Activated T-cell treated with anti-CD3 and anti-CD28 coated beads for 48 hours (primary cell): ENCODE measurements at regions not wholly inside any gene's neighbourhood (a gene's known extent, or its start where the extent isn't known, plus 50 kb on each side); places are given as distances from the start of the nearest gene placed in this dataset.

Experiments used
- DNase-seq: peaks from one replicate; pipeline ENCODE4 v3.0.0-alpha.2; 2020; ENCODE audit warnings: low read depth

DNA sequence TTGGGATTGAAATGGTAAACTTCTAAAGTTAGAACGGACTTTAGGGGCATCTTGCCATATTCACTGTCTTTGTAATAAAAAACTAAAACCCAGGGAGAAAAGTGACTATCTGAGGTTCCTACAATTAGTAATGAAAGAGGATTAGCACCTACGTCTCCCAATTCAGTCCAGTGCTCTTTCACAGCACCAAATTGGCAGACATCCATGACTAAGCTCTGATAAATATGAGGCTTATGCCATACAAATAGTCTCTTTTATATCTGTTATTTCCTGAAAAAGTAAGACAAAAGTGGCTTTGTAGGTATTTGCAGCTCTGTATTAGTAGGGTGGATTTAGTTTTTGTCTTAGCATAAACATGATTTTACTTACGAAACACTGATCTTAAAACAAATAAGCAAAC is 315.0 kb upstream of the NRIP1 start:
- DNase-seq: no peak

DNA sequence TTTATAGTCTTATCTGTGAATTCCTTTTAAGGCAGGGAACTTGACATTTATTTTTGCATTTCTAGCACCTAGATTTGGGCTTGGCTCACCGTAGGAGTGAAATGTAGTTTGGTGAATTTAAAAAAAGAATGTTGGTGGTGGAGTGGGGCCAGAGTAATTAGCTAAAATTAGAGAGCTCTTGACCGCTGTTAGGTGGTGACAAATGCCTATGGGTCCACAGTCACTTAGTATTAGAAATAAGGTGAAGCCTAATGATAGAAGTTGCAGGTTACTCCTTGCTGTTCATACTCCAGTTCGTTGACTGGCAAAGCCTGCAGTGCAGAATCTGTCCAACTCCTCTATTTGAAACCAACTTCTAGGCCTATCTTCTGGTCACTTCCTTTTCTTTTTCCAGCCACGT is 318.8 kb upstream of the NRIP1 start:
- DNase-seq: no peak

DNA sequence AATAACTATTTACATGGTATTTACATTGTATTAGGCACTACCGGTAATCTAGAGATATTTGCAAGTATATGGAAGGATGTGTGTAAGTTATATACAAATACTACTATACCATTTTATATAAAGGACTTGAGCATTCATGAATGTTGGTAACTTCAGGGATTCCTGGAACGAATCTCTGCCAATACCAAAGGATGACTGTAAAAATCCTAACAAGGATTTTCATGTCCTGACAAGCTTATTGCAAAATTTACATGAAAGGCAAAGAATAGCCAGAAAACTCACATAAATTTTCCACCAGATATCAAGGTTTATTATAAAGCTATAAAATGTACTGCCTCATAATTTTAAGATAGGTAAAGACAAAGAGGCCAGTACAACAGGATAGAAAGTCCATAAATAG is 325.2 kb upstream of the NRIP1 start:
- DNase-seq: no peak

DNA sequence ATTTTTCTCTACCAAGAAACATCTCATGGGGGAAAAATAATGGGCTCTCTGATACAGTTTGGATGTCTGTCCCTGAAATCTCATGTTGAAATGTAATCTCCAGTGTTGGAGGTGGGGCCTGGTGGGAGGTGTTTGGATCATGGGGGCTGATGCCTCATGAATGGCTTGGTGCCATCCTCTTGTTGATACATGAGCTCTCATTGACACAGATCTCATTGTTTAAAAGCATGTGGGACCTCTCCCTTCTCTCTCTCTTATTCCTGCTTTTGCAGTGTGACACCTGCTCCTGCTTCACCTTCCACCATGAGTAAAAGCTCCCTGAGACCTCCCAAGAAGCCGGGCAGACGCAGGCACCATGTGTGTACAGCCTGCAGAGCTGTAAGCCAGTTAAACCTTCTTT is 332.5 kb upstream of the NRIP1 start:
- no peak for DNase-seq

DNA sequence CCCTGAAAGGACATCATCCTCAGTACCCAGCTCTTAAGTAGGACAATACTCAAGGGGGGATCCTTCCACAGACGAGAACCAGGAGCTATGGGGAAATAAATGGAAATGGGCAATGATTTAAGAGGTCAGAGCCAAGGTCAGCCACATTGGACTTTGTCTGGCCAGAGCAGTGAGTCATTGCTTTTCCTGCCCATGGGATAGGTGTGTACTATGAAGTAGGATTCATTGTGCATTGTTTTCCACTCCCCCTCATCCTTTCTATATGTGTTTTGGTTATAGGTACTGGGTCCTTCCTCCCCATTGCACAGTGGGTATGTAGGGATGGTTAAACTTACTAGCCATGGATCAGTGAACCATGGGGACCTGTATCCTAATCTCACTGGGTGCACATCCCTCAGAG is 328.9 kb upstream of the USP25 start:
- DNase-seq: no peak

DNA sequence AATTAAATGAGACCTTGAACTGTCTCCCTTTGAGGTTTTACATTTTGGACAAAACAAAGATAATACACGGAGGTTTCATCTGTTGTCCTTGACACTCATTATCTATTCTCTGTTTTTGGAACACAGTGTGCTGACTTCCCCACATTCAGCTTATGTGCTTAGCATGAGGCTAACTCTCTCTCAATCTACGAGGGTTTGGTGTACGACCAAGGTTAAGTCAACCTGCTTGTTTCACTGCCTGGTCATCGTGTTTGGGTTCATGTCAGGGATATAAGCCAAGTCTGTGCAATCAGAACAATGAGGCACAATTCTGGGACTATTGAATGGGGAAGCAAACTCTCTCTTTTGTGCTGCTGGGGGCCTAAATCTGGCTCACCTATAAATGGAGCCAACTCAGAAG is 328.5 kb upstream of the USP25 start:
- DNase-seq: no peak

DNA sequence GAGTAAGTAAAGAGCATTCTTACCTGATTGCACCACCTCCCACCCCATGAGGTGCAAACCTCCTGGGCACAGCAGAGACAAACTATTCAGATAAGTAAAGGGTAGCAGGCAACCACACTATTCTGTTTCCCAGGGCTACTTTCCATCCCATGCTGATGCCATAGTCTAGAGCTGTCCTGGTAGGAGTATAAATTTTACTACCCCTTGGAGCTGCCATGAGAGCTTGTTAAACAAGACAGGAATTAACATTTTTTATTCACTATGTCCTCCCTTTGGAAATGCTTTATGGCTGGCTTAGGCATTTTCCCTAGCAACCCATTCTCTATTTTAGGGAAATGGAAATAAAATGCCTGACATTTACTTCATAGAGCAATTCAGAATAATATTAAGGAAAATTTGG is 324.6 kb upstream of the USP25 start:
- DNase-seq: no peak

DNA sequence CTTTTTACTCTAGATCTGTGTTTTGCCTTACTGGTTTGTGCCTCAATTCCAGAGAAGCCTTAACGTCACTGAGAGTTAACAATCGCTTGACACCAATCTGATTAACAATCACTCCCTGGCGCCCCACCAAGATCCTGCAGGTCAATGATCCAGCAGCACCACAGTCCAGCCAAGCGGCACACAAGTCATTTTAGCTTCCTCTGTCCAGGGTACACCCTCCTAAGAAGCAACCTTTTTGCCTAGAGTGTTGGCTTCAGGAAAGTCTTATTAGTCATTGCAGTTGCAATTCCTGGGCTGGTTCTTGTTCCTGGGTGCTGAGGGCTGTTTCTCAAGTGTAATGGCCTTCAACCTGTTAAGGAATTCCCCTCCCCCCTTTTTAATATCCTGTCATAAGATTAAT is 323.0 kb upstream of the USP25 start:
- no peak for DNase-seq

DNA sequence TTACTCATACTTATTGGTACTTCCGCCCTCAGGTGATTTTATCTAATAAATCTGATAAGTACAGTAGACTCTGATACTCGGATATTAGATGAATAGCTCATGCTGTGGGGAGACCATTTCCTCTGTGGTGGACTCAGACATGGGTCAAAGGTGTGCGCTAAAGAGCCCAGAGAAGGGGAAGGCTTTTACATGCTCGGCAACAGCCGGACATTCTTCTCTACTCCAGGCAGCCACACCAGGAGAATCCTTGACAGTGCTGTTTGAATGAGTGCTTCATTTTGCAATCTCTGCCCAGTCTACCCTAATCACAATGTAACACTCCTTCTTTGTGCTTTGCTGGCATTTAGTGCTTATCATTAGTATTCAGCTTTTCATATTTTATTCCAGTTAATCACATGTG is 322.2 kb upstream of the USP25 start:
- DNase-seq: no peak

DNA sequence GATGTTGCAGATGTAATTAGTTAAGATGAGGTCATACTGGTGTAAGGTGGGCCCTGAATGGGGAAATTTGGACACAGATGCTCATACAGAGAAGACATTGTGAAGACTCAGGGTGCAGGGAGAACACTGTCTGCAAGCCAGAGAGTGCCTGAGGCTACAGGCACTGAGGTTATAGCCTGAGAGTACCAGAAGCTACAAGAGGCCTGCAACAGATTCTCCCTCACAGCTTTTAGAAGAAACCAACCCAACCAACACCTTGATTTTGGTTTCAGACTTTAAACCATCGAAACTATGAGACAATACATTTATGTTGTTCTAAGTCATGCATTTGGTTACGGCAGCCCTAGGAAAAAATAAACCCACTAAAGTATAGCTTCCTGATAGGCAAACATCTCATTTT is 321.7 kb upstream of the USP25 start:
- no peak for DNase-seq

DNA sequence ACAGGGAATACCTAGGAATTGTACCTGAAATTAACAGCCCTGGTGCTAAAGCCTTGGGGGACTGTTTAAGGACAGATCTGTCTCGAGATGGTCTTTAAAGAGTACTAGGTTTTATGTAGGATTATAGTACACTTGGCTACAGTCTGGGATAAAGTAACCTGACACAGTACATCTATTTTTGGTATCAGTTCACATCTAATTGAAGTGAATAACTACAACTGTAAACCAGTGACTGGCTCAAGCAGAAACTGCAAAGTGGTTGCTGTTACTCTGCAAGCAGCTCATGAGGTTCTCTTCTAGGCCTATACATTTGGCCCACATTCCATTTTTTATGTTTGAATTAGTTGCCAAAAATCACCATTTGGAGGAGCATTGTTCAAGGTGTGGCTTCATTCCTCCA is 320.8 kb upstream of the USP25 start:
- DNase-seq: no peak

DNA sequence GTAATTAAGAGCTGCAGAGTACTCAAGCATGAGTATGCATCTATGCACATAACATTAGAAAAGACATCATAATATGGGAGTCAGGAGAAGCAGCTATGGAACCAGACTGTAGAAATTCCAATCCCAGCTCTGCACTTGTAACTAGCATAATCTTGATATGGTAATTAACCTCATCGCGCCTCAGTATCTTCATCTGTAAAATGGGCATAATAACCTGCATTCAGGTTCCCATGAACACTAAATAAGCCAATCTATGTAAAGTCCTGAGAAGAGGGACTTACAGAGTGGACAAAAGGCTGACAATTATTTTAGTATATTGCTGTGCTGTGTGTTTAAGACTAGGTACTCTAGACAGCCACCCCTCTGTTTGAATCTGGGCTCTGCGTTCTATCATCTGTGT is 318.9 kb upstream of the USP25 start:
- no peak for DNase-seq

DNA sequence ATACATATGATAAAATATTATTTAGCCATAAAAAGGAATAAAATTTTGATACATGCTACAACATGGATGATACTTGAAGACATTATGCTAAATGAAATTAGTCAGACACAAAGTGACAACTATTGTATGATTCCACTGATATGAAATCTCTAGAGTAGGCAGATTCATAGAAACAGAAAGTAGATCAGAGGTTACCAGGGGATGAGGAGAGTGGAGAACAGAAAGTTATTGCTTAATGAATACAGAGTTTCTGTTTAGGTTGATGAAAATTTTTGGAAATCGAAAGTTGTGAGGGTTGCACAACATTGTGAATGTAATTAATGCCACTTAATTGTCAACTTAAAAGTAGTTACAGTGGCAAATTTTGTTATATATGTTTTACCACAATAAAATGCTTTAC is 315.7 kb upstream of the USP25 start:
- DNase-seq: no peak

DNA sequence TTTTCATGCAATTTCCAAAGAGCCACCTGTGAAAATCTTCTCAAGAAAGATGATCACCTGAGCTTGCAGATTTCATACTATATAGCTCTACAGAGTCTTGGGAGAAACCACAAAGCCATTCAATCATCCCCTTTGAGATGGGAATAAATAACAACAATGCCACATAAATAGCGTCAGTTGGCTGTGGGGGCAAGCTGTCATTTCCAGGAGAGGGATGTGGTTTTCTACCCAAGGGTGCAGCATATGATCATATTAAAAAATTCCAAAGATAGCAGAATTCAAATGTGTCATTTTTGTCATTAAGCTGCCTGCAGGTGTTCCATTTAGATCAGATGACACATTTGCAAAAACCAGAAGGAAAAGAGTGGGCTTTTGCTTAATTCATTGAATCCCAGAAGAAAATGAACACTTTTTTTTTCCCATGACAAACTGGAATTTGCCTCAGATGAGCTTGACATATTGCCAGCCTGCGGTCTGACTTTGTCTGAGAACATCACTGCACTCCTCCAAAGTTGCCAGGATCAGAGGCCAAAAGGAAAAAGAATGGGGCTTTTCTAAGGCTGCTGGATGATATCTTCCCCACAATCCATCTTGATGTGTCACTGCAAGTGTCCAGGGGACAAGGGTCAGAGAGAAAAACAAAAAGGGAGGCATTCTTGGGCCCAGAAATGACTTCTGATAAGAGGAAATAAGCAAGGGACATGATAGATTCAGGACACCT is 314.1 kb upstream of the USP25 start:
- no peak for DNase-seq

DNA sequence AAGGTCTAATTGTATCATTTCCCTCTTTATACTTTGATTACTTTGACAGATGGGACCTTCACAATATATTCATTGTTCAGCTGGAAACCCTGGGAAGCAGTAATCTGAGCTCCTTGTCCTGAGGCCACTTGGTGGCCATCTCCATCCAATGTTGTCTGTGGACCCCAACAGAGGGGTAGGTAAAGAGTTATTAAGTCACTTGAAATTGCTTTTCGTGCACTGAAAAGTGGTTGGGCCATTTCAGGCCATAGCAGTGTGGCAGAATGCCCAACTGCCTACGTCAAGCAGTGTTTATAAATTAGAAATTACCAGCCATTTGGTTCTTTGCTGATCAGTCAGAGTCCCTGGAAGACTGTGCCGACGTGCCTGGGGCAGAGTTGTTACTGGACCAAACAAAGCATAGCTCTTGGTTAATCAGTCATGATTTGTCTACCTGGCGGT is 308.3 kb upstream of the USP25 start:
- DNase-seq: no peak

DNA sequence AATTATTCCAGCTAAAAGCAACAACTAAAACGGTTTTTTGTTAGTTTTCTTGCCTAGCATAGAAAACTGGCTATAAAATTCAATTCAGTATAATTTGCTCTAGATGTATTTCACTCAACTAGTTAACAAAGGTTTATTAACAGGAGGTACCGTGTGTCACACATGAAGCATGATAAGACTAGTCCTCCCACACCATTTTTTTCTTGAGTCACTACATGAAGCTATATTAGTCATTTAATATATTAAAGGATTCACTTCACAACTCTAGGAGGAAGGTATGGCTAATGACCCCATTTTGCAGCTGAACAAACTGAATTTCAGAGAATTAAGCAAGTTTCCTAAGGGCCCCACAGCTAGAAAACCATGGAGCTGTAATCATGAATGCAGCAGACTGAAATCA is 307.8 kb upstream of the USP25 start:
- no peak for DNase-seq

DNA sequence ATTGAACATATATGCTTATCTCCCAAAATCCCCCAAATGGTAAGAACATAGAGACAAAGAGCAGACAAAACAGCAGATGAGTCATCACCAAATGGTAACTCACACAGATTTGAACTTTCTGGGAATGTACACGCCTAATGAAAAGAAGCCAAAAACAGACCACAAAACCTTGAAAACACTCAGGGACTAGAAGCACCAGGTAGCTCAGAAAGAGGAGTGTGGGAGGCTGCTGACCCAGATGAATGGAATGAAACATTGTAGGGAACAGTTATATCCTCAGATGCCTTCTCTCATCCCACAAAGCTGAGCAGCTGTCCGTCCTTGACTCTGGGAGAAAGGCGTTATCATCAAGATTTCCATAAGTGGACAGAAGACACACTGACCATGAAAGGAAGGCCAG is 307.0 kb upstream of the USP25 start:
- DNase-seq: no peak

DNA sequence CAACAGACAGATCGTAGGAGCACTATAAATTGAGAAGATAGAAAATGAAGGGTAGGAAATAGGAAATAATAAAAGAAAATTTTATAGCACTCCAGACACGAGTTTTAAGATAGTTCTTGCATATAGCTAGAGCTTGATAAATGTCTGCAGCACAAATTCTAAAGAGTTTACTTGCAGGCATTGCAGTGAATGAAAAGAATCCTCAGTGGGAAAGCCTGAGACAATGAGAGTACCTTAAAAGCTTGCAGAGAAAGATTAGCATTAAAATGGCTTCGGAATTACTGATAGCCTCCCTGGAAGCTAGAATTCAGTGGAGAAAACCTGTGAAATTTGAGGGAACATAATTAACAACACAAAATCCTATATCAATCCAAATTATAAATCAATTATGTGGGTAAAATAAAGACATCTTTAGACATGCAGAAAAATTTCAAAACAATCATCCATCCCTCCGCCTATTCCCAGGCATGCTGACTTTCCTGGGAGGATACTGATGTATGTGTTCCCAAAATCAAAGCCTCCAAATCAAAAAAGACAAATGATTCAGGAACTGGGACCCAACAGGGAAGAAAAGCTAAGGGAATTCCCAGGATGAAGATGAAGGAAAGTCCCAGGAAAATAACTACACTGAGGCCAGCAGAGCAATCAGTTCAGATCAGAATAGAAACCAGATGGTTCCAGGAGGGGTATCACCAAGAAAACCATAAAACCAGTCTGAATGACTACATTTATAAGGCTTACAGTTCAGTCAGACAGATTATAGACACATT is 305.9 kb upstream of the USP25 start:
- DNase-seq: no peak

DNA sequence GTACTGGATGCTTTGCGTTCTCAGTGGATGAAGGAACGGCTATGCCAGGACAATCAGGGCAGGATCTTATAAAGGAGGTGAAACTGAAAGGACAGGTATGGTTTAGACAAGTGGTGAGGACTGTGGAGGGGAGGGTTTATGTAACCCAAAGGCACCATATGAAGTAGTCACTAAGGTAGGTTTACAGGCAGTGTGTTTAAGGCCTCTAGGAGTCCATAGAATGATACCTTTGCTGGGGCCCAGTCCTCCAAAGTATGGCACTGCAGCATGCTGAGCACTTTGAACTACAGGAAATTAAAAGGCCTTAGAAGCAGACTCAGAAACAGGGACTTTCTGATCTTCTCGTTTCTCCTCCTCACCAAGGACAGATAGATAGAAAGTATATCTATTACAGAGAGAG is 304.7 kb upstream of the USP25 start:
- no peak for DNase-seq

DNA sequence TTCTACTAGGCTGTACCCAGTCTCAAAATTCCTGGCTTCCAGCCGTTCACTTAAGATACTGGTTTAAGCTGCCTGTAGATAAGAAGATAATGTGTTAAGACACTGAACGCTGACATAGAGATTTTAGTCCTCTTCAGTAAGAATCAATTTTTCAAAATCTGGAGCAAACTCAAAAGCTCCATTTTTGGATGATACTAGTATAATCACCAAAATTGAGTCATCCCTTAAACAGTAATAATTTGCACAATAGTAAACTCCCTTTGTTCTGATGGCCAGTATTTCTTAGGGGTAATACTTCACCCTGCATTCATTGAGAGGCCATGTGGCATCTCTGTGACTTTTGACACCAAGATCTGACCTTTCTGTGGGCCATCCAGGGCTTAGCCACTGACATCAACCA is 299.8 kb upstream of the USP25 start:
- no peak for DNase-seq

DNA sequence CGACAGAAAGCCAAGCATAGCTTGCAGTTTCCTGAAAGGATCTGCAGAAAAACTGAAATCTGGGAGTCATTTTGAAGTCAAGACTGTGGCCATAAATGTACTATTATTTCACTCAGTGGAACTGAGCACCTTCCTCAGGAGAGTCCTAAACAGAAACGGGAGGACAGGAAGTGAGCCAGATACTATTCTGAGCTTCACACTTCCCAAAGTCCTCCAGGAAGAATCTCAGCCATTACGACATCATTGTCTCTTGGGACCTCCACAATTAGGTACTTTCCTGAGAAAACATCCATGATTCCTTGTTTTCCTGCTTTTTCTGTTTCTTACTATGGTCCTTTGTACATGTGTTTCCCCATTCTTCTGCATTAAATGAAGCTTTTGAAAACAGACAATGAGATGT is 299.2 kb upstream of the USP25 start:
- no peak for DNase-seq

DNA sequence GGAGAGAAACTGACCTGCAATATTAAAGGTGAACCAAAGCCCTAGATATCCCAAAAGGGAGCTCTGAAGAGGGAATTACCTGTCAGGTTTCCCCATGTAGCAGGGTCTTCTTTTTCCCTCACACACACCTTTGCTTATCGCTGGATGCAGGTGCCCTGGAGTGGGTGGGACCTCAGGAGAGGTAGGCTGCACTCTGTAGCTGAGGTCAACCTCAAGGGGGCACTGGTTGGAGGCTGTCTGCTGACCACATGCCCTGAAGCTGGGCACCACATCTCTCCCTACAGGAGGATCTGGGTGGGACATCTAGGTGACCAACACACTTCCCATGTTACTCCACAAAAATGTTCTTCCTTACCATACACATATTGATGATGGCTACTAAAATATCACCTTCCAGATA is 298.7 kb upstream of the USP25 start:
- no peak for DNase-seq

DNA sequence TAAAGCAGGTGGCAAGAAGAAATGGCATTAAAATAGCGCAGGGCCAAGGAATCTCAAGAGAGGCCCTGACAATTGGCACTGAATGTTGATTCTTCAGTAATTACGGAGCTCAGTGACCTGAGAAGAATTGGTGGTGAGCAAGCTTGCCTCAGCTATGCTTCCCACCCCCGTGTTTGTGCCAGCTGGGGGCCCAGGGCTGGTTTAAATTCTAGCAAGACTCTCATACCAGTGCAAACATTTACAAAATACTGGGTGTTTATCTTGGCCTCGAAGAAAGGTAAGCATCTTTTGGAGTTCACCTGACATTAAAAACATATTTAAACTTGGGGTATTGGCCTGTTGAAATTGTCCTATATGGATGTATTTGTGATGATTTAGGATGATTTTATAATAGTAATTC is 296.7 kb upstream of the USP25 start:
- no peak for DNase-seq
